ENCODE measurements at regions not wholly inside any gene's neighbourhood (a gene's known extent, or its start where the extent isn't known, plus 50 kb on each side); places are given as distances from the start of the nearest gene placed in this dataset.
A peak's percentile ranks its signal among the peaks of the same experiment; 100 is the strongest.

DNA sequence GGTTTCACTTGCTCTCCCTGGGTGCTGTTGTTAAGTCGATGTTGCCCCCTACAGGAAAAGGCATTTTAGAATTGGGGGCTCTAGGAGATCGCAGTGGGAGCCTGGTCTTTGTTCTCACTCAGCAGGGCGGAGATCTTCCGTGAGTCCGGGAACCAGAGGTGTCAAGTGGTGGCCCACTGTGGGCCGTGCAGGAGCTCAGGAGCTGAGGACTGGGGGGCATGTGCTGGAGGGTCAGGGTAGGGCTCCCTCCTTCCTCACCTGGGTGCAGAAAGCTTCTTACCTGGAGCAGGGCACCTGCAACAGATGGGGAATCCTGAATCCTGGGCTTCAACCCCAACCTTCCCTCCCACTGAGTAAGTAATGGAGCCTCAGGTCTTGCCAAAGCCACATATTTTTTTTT, 392.7 kb downstream of the NPHP4 start:
- intact Hi-C loops (cut with DNase I; ENCODE audit: low total_unique reads): no loop called here
- no peak overlapping the region for H3K4me3 ChIP-seq (ENCODE audit: low read depth, poor library complexity, severe bottlenecking)
- WGBS, 2 donors: 75 to 84% methylated on average over 6 of the region's 6 CpGs
- DNase-seq (ENCODE audit: low spot score in 2 of 2): peak in 1 of 2 donors; percentile 48
- TF ChIP-seq POLR2A (IDR thresholded peaks at IDR 0.05): no peak
- TF ChIP-seq, protein P1, sequence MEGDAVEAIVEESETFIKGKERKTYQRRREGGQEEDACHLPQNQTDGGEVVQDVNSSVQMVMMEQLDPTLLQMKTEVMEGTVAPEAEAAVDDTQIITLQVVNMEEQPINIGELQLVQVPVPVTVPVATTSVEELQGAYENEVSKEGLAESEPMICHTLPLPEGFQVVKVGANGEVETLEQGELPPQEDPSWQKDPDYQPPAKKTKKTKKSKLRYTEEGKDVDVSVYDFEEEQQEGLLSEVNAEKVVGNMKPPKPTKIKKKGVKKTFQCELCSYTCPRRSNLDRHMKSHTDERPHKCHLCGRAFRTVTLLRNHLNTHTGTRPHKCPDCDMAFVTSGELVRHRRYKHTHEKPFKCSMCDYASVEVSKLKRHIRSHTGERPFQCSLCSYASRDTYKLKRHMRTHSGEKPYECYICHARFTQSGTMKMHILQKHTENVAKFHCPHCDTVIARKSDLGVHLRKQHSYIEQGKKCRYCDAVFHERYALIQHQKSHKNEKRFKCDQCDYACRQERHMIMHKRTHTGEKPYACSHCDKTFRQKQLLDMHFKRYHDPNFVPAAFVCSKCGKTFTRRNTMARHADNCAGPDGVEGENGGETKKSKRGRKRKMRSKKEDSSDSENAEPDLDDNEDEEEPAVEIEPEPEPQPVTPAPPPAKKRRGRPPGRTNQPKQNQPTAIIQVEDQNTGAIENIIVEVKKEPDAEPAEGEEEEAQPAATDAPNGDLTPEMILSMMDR (IDR thresholded peaks at IDR 0.05): no peak

DNA sequence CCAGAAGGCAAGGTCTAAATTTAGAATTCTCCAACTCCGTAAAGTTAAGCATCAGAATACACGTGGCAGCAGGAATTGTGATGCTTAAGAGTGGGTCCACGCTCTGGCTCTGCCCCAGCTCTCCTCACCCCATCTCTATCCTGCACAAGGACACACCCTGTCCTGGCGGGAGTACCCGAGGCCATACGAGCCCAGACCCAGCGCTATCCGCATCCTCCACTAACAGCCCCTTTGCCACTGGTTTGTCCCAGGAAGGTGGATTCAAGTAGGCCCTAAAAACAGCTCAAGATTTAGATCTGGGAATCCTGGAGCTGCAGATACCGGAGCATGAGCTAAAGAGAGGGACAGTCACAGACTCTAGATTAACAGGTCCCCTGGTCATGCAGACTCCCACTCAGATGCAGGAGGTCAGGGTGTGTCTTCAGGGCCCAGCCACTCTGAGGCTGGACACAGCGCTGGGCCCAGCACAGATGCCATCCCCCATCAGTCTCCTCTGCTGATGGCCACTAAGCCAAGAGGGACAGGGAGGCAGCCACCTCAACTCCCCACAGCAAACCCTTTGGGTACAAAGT, 393.3 kb downstream of the NPHP4 start:
- TF ChIP-seq, protein P1 (IDR thresholded peaks at IDR 0.05): no peak
- no peak for TF ChIP-seq POLR2A (IDR thresholded peaks at IDR 0.05)
- intact Hi-C loops (cut with DNase I; ENCODE audit: low total_unique reads): no loop called here
- DNase-seq (ENCODE audit: low spot score in 2 of 2): peak in 1 of 2 donors; percentile 45
- WGBS, 2 donors: 61 to 72% methylated on average over 10 of the region's 10 CpGs
- no peak overlapping the region for H3K4me3 ChIP-seq (ENCODE audit: low read depth, poor library complexity, severe bottlenecking)

GRCh38 chr1:5597991-5598823, 394.0 kb downstream of the NPHP4 start:
- H3K4me3 ChIP-seq (ENCODE audit: low read depth, poor library complexity, severe bottlenecking): no peak overlapping the region
- 51 to 58% methylated on average over 10 of the region's 10 CpGs for WGBS, 2 donors
- peak in 1 of 2 donors; percentile 56 for DNase-seq (ENCODE audit: low spot score in 2 of 2)

DNA sequence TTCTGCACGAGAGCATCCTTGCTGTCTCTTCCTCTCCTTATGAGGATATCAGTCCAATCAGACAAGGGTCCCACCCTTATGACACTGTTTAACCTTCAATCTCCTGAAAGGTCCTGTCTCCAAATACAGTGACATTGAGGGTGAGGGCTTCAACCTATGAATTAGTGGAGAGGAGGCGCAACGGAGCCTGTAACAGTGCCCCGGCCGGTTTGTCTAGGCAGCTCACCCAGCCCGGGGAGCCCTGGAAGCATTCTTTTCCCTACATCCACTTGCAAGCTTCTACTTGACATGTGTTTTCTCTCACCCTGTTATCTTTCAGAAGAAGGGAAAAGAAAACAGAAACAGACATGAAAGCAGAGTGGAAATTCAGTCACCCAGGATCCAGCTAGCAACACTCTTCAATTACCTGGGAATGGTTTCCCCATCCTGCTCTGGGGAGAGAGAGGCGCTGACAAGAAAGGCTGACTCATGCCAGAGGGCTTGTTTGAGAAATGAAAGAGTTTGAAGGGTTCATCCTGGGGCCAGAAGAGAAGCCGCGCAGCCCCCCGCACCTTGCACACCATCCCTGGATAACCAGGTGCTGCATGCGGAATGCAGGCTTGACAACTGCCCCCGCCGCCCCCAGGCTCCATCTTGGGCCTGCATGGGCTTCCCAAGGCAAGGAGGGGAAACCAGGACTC, 394.9 kb downstream of the NPHP4 start:
- TF ChIP-seq, protein P1 (IDR thresholded peaks at IDR 0.05): no peak
- TF ChIP-seq POLR2A (IDR thresholded peaks at IDR 0.05): no peak
- peak in 1 of 2 donors; percentile 78 for DNase-seq (ENCODE audit: low spot score in 2 of 2)
- no peak overlapping the region for H3K4me3 ChIP-seq (ENCODE audit: low read depth, poor library complexity, severe bottlenecking)
- WGBS, 2 donors: 64 to 68% methylated on average over 13 of the region's 13 CpGs
- intact Hi-C loops (cut with DNase I; ENCODE audit: low total_unique reads): no loop called here

More at GRCh38 chr1:5597991-5598823, 394.0 kb downstream of the NPHP4 start:
- TF ChIP-seq, protein P1 (IDR thresholded peaks at IDR 0.05): no peak
- no peak for TF ChIP-seq POLR2A (IDR thresholded peaks at IDR 0.05)
- intact Hi-C loops (cut with DNase I; ENCODE audit: low total_unique reads): no loop called here

- DNase-seq (ENCODE audit: low spot score in 2 of 2): peak in 1 of 2 donors; percentile 82
- no peak overlapping the region for H3K4me3 ChIP-seq (ENCODE audit: low read depth, poor library complexity, severe bottlenecking)
- TF ChIP-seq, protein P1 (IDR thresholded peaks at IDR 0.05): no peak
- TF ChIP-seq POLR2A (IDR thresholded peaks at IDR 0.05): no peak
- intact Hi-C loops (cut with DNase I; ENCODE audit: low total_unique reads): no loop called here
- WGBS, 2 donors: 79 to 89% methylated on average over 8 of the region's 8 CpGs
Measured at GRCh38 chr1:5596651-5597050, 395.6 kb downstream of the NPHP4 start.

Data from lower leg skin (tissue), 4 donors.